ENCODE measurements at regions not wholly inside any gene's neighbourhood (a gene's known extent, or its start where the extent isn't known, plus 50 kb on each side); places are given as distances from the start of the nearest gene placed in this dataset.

DNA sequence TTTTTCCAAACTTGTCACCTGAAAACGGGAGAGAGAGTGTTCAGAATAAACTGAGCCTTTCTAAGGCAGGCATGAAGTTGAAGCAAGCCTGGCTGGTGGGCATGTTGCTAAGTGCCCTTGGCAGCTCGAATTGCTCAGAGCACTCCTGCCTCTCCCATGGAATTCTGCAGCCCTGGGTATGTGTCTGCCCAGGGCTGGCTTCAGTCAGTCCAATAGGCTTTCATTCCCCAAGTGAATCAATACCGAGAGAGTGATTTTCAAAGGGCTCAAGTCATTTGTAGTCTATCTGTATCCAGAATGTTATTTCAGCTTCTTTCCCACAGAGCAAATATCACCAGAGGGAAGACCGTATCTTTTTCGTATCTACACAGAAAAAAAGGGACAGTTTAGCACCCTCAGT lies 415.5 kb upstream of the COBL start:
- Histone ChIP-seq H3K4me3 (no peak overlapping the region), H3K4me1 (no peaks in the 10 kb centered on the region), H3K27ac (no peak overlapping the region), H3K27me3 (no peaks in the 10 kb centered on the region), H3K9me3 (no peaks in the 10 kb centered on the region), H3K36me3 (ENCODE audit: low read depth, missing control alignments) (no peaks in the 10 kb centered on the region)
- intact Hi-C loops (cut with DNase I; ENCODE audit: low total_unique reads) = no loop called here
- no peak for DNase-seq
- no peak for TF ChIP-seq CTCF (IDR thresholded peaks at IDR 0.05)
- TF ChIP-seq POLR2A (IDR thresholded peaks at IDR 0.05) = no peak
- 75 to 81% methylated on average over 5 of the region's 5 CpGs for WGBS, 2 donors

DNA sequence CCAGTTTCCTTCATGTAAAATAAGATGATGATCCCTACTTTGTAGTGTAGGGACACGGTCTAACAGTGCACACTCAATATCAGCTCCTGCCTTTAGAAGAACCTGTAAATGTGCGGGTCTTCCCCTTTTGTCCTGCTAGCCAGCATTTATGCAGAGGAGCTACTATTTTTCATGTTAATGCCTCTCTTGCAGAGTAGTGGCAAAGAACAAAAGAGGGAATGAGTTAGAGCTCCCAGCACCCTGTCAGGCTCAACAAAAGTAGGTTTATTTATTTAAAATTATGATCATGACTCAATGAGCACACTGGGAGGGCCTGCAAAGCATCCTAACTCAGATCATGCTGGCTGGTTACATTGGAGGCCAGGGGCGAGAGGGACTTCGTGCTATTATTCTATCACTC lies 414.5 kb upstream of the COBL start:
- no peak for TF ChIP-seq CTCF (IDR thresholded peaks at IDR 0.05)
- TF ChIP-seq POLR2A (IDR thresholded peaks at IDR 0.05) = no peak
- H3K27ac ChIP-seq = no peak overlapping the region
- H3K36me3 ChIP-seq (ENCODE audit: low read depth, missing control alignments) = no peaks in the 10 kb centered on the region
- no peaks in the 10 kb centered on the region for H3K27me3 ChIP-seq
- intact Hi-C loops (cut with DNase I; ENCODE audit: low total_unique reads) = no loop called here
- H3K4me1 ChIP-seq = no peaks in the 10 kb centered on the region
- no peak overlapping the region for H3K4me3 ChIP-seq
- no peaks in the 10 kb centered on the region for H3K9me3 ChIP-seq
- DNase-seq = no peak
- WGBS, 2 donors = 62 to 65% methylated on average over 4 of the region's 4 CpGs

DNA sequence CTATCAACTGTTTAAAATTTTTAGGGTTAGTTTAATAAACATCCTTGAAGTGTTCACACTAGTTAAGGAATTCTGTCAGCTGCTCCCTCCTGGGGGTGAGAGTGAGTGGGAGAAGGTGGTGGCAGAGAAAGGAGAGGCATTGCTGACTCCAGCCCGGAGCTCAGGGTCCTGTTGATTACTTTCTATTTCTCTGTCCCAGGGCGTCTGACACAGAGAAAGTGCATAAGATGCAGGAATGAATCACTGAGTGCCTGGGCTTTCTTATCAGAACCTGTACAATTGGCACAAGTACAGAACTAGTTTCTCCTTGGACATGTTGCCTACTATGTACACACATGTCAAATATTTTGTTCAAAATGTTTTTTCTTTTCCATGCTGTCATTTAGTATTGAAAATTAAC lies 410.8 kb upstream of the COBL start:
- H3K36me3 ChIP-seq (ENCODE audit: low read depth, missing control alignments) = no peaks in the 10 kb centered on the region
- no peaks in the 10 kb centered on the region for H3K4me1 ChIP-seq
- DNase-seq = no peak
- H3K4me3 ChIP-seq = no peak overlapping the region
- H3K9me3 ChIP-seq = no peaks in the 10 kb centered on the region
- intact Hi-C loops (cut with DNase I; ENCODE audit: low total_unique reads) = no loop called here
- TF ChIP-seq POLR2A (IDR thresholded peaks at IDR 0.05) (no peak), CTCF (IDR thresholded peaks at IDR 0.05) (no peak)
- H3K27ac ChIP-seq = no peak overlapping the region
- 42 to 60% methylated on average over 2 of the region's 2 CpGs for WGBS, 2 donors
- H3K27me3 ChIP-seq = no peaks in the 10 kb centered on the region

- intact Hi-C loops (cut with DNase I; ENCODE audit: low total_unique reads) = no loop called here
- 28 to 41% methylated on average over 1 of the region's 1 CpG for WGBS, 2 donors
- no peak for DNase-seq
- Histone ChIP-seq H3K36me3 (ENCODE audit: low read depth, missing control alignments) (no peaks in the 10 kb centered on the region), H3K4me1 (peaks cover 3% of the 10 kb centered on the region), H3K27ac (no peak overlapping the region), H3K27me3 (no peaks in the 10 kb centered on the region), H3K9me3 (no peaks in the 10 kb centered on the region), H3K4me3 (no peak overlapping the region)
- no peak for TF ChIP-seq POLR2A (IDR thresholded peaks at IDR 0.05)
- TF ChIP-seq CTCF (IDR thresholded peaks at IDR 0.05) = no peak
Measured at GRCh38 chr7:51706851-51707250, 390.2 kb upstream of the COBL start.

GRCh38 chr7:51705701-51706100 lies 389.1 kb upstream of the COBL start:
- no peaks in the 10 kb centered on the region for H3K36me3 ChIP-seq (ENCODE audit: low read depth, missing control alignments)
- no peaks in the 10 kb centered on the region for H3K27me3 ChIP-seq
- H3K27ac ChIP-seq = no peak overlapping the region
- TF ChIP-seq POLR2A (IDR thresholded peaks at IDR 0.05) (no peak), CTCF (IDR thresholded peaks at IDR 0.05) (no peak)
- DNase-seq = peak; percentile 19
- intact Hi-C loops (cut with DNase I; ENCODE audit: low total_unique reads) = no loop called here
- 34 to 57% methylated on average over 3 of the region's 3 CpGs for WGBS, 2 donors
- H3K4me1 ChIP-seq = peaks cover 3% of the 10 kb centered on the region
- no peak overlapping the region for H3K4me3 ChIP-seq
- no peaks in the 10 kb centered on the region for H3K9me3 ChIP-seq

Measured in testis (tissue), 2 donors.